Right lobe of liver (tissue), 6 donors: ENCODE measurements at regions not wholly inside any gene's neighbourhood (a gene's known extent, or its start where the extent isn't known, plus 50 kb on each side); places are given as distances from the start of the nearest gene placed in this dataset.

Experiments
- ATAC-seq, 4 donors: fragments of 200-7000 bp; cut with Tn5 transposase; one replicate each; pipeline ENCODE4 v1.9.1; 2020; ENCODE audit warnings: mild to moderate bottlenecking in 4 of 4, moderate library complexity in 4 of 4
- DNase-seq, 3 donors: peaks; one replicate each; pipeline ENCODE4 v3.0.0-alpha.2; 2020
- H3K27ac ChIP-seq, 3 donors: fragments of 200-600 bp; one replicate each; pipeline ENCODE4 v1.8.0; 2022
- H3K27me3 ChIP-seq, 2 donors: fragments of 200-600 bp; one replicate each; pipeline ENCODE4 v1.8.0; 2022
- H3K36me3 ChIP-seq, 4 donors: fragments of 200-600 bp; sonication (generic) in 1 of 4; one replicate each; pipeline versions ENCODE4 v1.5.1 to v1.8.0; 2017 to 2022; ENCODE audit warnings: control low read depth in 1 of 4
- H3K4me1 ChIP-seq, 4 donors: fragments of 200-600 bp; sonication (generic) in 1 of 4; one replicate each; pipeline versions ENCODE4 v1.5.1 to v1.8.0; 2017 to 2022; ENCODE audit warnings: control low read depth in 1 of 4
- H3K4me3 ChIP-seq, 3 donors: fragments of 200-600 bp; one replicate each; pipeline ENCODE4 v1.8.0; 2022
- H3K9me3 ChIP-seq, 4 donors: fragments of 200-600 bp; sonication (generic) in 1 of 4; one replicate each; pipeline versions ENCODE4 v1.5.1 to v1.8.0; 2017 to 2022; ENCODE audit warnings: control low read depth in 1 of 4
- POLR2A ChIP-seq: fragments of 450-650 bp; IDR thresholded peaks from one replicate; pipeline ENCODE4 v1.6.1; 2017; ENCODE audit warnings: antibody characterized with exemption, mild to moderate bottlenecking
- WGBS: methylation state at CpG from one replicate; pipeline ENCODE4 v1.1.6; 2018; ENCODE audit warnings: low coverage, low lambda C conversion rate; ENCODE audit not compliant: insufficient coverage; ENCODE audit errors: missing lambda C conversion rate; 5-methylcytosine and 5-hydroxymethylcytosine counted together
- intact Hi-C, 2 donors: fragments of 100-400 bp; cut with DNase I; formaldehyde crosslinking; loops; one replicate each; pipeline versions ENCODE4 v1.11.2 to v1.14.1; 2022
- TF ChIP-seq, protein P1 (sequence below), 4 donors: fragments of 200-600 bp in 3 of 4; fragments of 450-650 bp in 1 of 4; IDR thresholded peaks; one replicate each; pipeline versions ENCODE4 v1.5.1 to v1.8.0; 2016 to 2022; ENCODE audit warnings: antibody characterized with exemption in 4 of 4, mild to moderate bottlenecking in 2 of 4
- donor health status: DM: no; HTN: yes; CAD: no.
- donor health status: DM: no; HTN: no; CAD: no.
- donor health status: DM: no; HTN: no; CAD: no.
- donor health status: DM: no; HTN: yes; CAD: no.
- donor health status: DM: no; HTN: yes; CAD: no.

DNA sequence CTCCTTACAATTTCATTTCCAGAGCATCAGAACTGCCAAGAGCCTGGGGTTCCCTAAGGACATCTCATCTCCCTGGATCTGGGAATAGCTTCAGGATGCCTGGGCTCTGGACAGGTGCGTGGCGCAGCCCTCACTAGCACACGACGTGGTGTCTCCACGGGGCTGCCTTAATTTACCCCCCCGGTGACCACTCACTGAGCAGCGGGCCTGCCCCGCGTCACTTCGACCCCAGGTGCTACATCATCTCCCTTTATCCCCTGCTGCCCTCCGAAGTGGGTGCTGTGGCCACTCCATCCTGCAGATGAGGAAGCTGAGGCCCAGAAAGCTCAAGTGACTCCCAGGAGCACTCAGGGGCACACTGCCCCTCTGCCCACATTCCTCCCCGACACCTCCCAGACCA, 177.8 kb upstream of the SFSWAP start:
- no peak overlapping the region for H3K4me3 ChIP-seq
- no peak for ATAC-seq

DNA sequence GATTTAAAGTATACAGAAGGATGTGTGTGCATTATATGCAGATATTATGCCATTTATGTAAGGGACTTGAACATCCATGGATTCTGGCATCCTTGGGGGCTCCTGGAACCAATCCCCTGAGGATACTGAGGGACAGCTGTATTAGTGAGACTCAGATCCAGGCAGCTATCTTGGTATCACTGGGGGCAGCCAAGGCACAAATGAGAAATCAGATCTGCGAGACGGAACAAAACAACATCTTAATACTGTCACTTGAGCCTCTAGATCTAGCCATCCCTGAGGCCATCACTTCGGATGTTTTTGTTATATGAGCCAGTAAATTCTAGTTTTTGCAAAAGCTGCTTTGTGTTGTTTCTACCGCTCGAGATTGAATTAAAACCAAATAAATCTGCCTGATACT, 175.1 kb upstream of the SFSWAP start:
- Histone ChIP-seq H3K9me3 (no peaks in the 10 kb centered on the region), H3K27me3 (no peaks in the 10 kb centered on the region), H3K36me3 (no peaks in the 10 kb centered on the region), H3K4me1 (no peaks in the 10 kb centered on the region), H3K4me3 (no peak overlapping the region), H3K27ac (no peak overlapping the region)
- TF ChIP-seq, protein P1, sequence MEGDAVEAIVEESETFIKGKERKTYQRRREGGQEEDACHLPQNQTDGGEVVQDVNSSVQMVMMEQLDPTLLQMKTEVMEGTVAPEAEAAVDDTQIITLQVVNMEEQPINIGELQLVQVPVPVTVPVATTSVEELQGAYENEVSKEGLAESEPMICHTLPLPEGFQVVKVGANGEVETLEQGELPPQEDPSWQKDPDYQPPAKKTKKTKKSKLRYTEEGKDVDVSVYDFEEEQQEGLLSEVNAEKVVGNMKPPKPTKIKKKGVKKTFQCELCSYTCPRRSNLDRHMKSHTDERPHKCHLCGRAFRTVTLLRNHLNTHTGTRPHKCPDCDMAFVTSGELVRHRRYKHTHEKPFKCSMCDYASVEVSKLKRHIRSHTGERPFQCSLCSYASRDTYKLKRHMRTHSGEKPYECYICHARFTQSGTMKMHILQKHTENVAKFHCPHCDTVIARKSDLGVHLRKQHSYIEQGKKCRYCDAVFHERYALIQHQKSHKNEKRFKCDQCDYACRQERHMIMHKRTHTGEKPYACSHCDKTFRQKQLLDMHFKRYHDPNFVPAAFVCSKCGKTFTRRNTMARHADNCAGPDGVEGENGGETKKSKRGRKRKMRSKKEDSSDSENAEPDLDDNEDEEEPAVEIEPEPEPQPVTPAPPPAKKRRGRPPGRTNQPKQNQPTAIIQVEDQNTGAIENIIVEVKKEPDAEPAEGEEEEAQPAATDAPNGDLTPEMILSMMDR (IDR thresholded peaks at IDR 0.05): no peak
- no peak for TF ChIP-seq POLR2A
- 71% methylated on average over 4 of the region's 5 CpGs for WGBS
- no peak for DNase-seq
- ATAC-seq: no peak
- intact Hi-C loops: no loop called here

More for the DNA sequence above, 177.8 kb upstream of the SFSWAP start:
- 54% methylated on average over 6 of the region's 12 CpGs for WGBS
- H3K27ac ChIP-seq: no peak overlapping the region
- no peaks in the 10 kb centered on the region for H3K4me1 ChIP-seq
- intact Hi-C loops: no loop called here
- no peaks in the 10 kb centered on the region for H3K36me3 ChIP-seq
- DNase-seq: no peak
- no peaks in the 10 kb centered on the region for H3K9me3 ChIP-seq
- no peaks in the 10 kb centered on the region for H3K27me3 ChIP-seq
- TF ChIP-seq, protein P1 (IDR thresholded peaks at IDR 0.05): no peak
- TF ChIP-seq POLR2A: no peak

DNA sequence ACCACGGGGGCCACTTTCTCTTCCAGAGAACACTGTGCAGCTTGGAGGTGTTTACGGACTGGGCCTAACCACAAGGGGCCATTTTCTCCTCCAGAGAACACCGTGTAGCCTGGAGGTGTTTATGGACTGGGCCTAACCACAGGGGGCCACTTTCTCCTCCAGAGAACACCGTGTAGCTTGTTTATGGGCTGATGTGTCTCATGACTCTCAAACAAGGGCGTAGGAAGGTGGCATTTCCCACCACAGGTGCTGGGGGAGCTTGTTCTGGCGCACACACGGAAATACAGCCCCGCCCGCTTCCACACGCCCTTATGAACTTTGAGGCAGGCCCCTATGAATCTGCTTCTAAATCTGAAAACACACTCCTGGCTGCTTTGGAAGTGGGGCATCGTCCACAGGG, 174.6 kb upstream of the SFSWAP start:
- Histone ChIP-seq H3K4me1 (no peaks in the 10 kb centered on the region), H3K4me3 (no peak overlapping the region), H3K9me3 (no peaks in the 10 kb centered on the region), H3K36me3 (no peaks in the 10 kb centered on the region), H3K27ac (no peak overlapping the region), H3K27me3 (no peaks in the 10 kb centered on the region)
- TF ChIP-seq, protein P1 (IDR thresholded peaks at IDR 0.05): no peak
- no peak for TF ChIP-seq POLR2A
- DNase-seq (no peak), ATAC-seq (no peak)
- intact Hi-C loops: no loop called here
- 31% methylated on average over 3 of the region's 11 CpGs for WGBS

DNA sequence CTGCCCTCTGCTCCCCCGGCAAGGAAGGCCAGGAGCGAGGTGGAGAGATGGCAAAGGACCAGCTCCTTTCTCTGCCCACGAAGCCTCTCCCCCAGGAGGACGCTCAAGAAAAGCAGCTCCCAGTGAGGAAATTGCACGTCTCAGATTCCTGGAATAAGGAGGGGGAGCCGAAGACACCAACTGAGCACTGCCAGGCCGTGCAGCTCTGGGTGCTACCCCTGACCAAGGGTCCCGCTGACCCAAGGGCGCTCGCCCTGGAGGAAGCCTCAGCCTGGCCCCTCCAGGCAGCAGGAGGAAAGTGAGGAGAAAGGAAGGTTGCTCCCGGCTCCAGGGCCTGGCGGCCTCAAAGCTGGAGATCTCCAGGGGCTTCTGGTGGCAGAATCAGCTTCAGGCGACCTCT, 174.1 kb upstream of the SFSWAP start:
- H3K4me3 ChIP-seq: no peak overlapping the region

More for the DNA sequence above, 174.1 kb upstream of the SFSWAP start:
- no peak for ATAC-seq
- TF ChIP-seq POLR2A: no peak
- TF ChIP-seq, protein P1 (IDR thresholded peaks at IDR 0.05): no peak
- H3K27me3 ChIP-seq: no peaks in the 10 kb centered on the region
- H3K4me1 ChIP-seq: no peaks in the 10 kb centered on the region
- intact Hi-C loops: no loop called here
- WGBS: 49% methylated on average over 5 of the region's 13 CpGs
- no peaks in the 10 kb centered on the region for H3K36me3 ChIP-seq
- DNase-seq: no peak
- no peak overlapping the region for H3K27ac ChIP-seq
- no peaks in the 10 kb centered on the region for H3K9me3 ChIP-seq
